Neutrophil (primary cell): ENCODE measurements at regions not wholly inside any gene's neighbourhood (a gene's known extent, or its start where the extent isn't known, plus 50 kb on each side); places are given as distances from the start of the nearest gene placed in this dataset.

Source experiments
- H3K27ac ChIP-seq: fragments of 200-600 bp; sonication (generic); 2 replicates; pipeline ENCODE4 v1.5.1; 2016; ENCODE audit warnings: mild to moderate bottlenecking, moderate library complexity
- H3K27me3 ChIP-seq: fragments of 200-600 bp; sonication (generic); 2 replicates; pipeline ENCODE4 v1.6.0; 2016; ENCODE audit warnings: mild to moderate bottlenecking
- H3K36me3 ChIP-seq: fragments of 200-600 bp; sonication (generic); 2 replicates; pipeline ENCODE4 v1.5.1; 2017
- H3K4me1 ChIP-seq, 2 experiments: fragments of 200-600 bp in 1 of 2; sonication (generic) in 1 of 2; 1 replicate in 1 of 2; 2 replicates in 1 of 2; pipeline versions ENCODE4 v1.5.1 to v1.6.1; 2013 to 2016; ENCODE audit warnings: low read depth in 1 of 2, low read length in 1 of 2, mild to moderate bottlenecking in 1 of 2, moderate library complexity in 1 of 2; ENCODE audit not compliant: control insufficient read depth in 1 of 2, insufficient read depth in 1 of 2
- H3K4me3 ChIP-seq, 2 experiments: fragments of 200-600 bp in 1 of 2; sonication (generic) in 1 of 2; 1 replicate in 1 of 2; 2 replicates in 1 of 2; pipeline ENCODE4 v1.5.1; 2013 to 2016; ENCODE audit warnings: low read depth in 1 of 2, low read length in 1 of 2, mild to moderate bottlenecking in 1 of 2, moderate library complexity in 1 of 2
- H3K9me3 ChIP-seq: fragments of 200-600 bp; sonication (generic); 2 replicates; pipeline ENCODE4 v1.5.1; 2016
- CTCF ChIP-seq: fragments of 200-600 bp; sonication (generic); IDR thresholded peaks from 2 replicates; pipeline ENCODE4 v1.5.1; 2016; ENCODE audit warnings: antibody characterized with exemption

- no peaks in the 10 kb centered on the region for H3K27me3 ChIP-seq
- peaks cover 21 to 29% of the 10 kb centered on the region in 2 experiments for H3K4me1 ChIP-seq
- no peaks in the 10 kb centered on the region for H3K36me3 ChIP-seq
- no peak overlapping the region for H3K4me3 ChIP-seq
- no peaks in the 10 kb centered on the region for H3K9me3 ChIP-seq
- peak overlapping the region; percentile 78 for H3K27ac ChIP-seq
- no peak for TF ChIP-seq CTCF
These were observed 276.7 kb downstream of the AUH start for GRCh38 chr9:91084896-91085516.

- no peaks in the 10 kb centered on the region for H3K27me3 ChIP-seq
- H3K4me1 ChIP-seq, result peaks cover 21 to 29% of the 10 kb centered on the region in 2 experiments
- no peak for TF ChIP-seq CTCF
- H3K36me3 ChIP-seq, result no peaks in the 10 kb centered on the region
- H3K27ac ChIP-seq, result peak overlapping the region; percentile 78
- H3K9me3 ChIP-seq, result no peaks in the 10 kb centered on the region
- H3K4me3 ChIP-seq, result no peak overlapping the region
These were observed 276.0 kb downstream of the AUH start for GRCh38 chr9:91085517-91086291.

- Histone ChIP-seq H3K4me1 (peaks cover 21 to 29% of the 10 kb centered on the region in 2 experiments), H3K27me3 (no peaks in the 10 kb centered on the region), H3K27ac (no peak overlapping the region), H3K36me3 (no peaks in the 10 kb centered on the region), H3K4me3 (no peak overlapping the region), H3K9me3 (no peaks in the 10 kb centered on the region)
- TF ChIP-seq CTCF, result no peak
These were observed 274.9 kb downstream of the AUH start for GRCh38 chr9:91086657-91087461.

GRCh38 chr9:91087462-91087759, 274.3 kb downstream of the AUH start:
- TF ChIP-seq CTCF, result no peak
- H3K36me3 ChIP-seq, result no peaks in the 10 kb centered on the region

GRCh38 chr9:91089405-91090129, 272.2 kb downstream of the AUH start:
- no peaks in the 10 kb centered on the region for H3K36me3 ChIP-seq
- H3K27me3 ChIP-seq, result no peaks in the 10 kb centered on the region
- H3K9me3 ChIP-seq, result no peaks in the 10 kb centered on the region
- no peak overlapping the region for H3K27ac ChIP-seq
- H3K4me1 ChIP-seq, result peaks cover 21 to 25% of the 10 kb centered on the region in 2 experiments
- no peak for TF ChIP-seq CTCF
- H3K4me3 ChIP-seq, result no peak overlapping the region

More at GRCh38 chr9:91087462-91087759, 274.3 kb downstream of the AUH start:
- Histone ChIP-seq H3K27ac (no peak overlapping the region), H3K4me3 (no peak overlapping the region), H3K4me1 (peaks cover 21 to 29% of the 10 kb centered on the region in 2 experiments), H3K27me3 (no peaks in the 10 kb centered on the region), H3K9me3 (no peaks in the 10 kb centered on the region)
